SU-DHL-6 (cell line): ENCODE measurements at regions not wholly inside any gene's neighbourhood (a gene's known extent, or its start where the extent isn't known, plus 50 kb on each side); places are given as distances from the start of the nearest gene placed in this dataset.

ENCODE experiments used
- H2AFZ ChIP-seq: fragments of 200-600 bp; sonication (generic); 2 replicates; pipeline ENCODE4 v1.6.1; 2014; ENCODE audit warnings: low read depth, mild to moderate bottlenecking, moderate library complexity, mixed read lengths, antibody characterized with exemption, low read length; ENCODE audit not compliant: severe bottlenecking
- H3F3A ChIP-seq: fragments of 200-600 bp; shearing (Covaris generic); 2 replicates; pipeline ENCODE4 v1.6.0; 2016; ENCODE audit warnings: antibody characterized with exemption, mild to moderate bottlenecking; ENCODE audit not compliant: insufficient read depth
- H3K27ac ChIP-seq: fragments of 200-600 bp; sonication (generic); 2 replicates; pipeline ENCODE4 v1.5.1; 2016; ENCODE audit warnings: low read depth, mild to moderate bottlenecking, low read length, moderate library complexity, mixed read lengths
- H3K27me3 ChIP-seq: fragments of 200-600 bp; sonication (generic), shearing (Covaris generic); 2 replicates; pipeline ENCODE4 v1.6.0; 2014; ENCODE audit warnings: mild to moderate bottlenecking, low read length
- H3K36me3 ChIP-seq: fragments of 200-600 bp; sonication (generic); 2 replicates; pipeline ENCODE4 v1.6.1; 2014; ENCODE audit warnings: mild to moderate bottlenecking, low read length, mixed read lengths
- H3K4me2 ChIP-seq: fragments of 300-600, 200-600 bp; shearing (Covaris generic), sonication (generic); 2 replicates; pipeline ENCODE4 v1.6.0; 2014; ENCODE audit warnings: low read length, low read depth, mild to moderate bottlenecking; ENCODE audit not compliant: poor library complexity, severe bottlenecking
- H3K4me3 ChIP-seq: fragments of 200-600 bp; sonication (generic); 2 replicates; pipeline ENCODE4 v1.5.1; 2014; ENCODE audit warnings: antibody characterized with exemption, low read length, mild to moderate bottlenecking, mixed read lengths; ENCODE audit not compliant: insufficient read depth, poor library complexity, severe bottlenecking
- H3K79me2 ChIP-seq: fragments of 200-600 bp; sonication (generic); 2 replicates; pipeline ENCODE4 v1.6.1; 2014; ENCODE audit warnings: mild to moderate bottlenecking, low read length, moderate library complexity; ENCODE audit not compliant: insufficient read depth
- H3K9ac ChIP-seq: fragments of 200-600 bp; sonication (generic); 2 replicates; pipeline ENCODE4 v1.7.0; 2014; ENCODE audit warnings: mild to moderate bottlenecking, low read length
- H3K9me2 ChIP-seq: fragments of 200-600 bp; sonication (generic); replicated peaks from 2 replicates; pipeline ENCODE4 v1.6.1; 2014; ENCODE audit warnings: low read length; ENCODE audit not compliant: insufficient read depth
- H3K9me3 ChIP-seq: fragments of 200-600 bp; sonication (generic); 2 replicates; pipeline ENCODE4 v1.6.1; 2014; ENCODE audit warnings: low read length, mixed read lengths; ENCODE audit not compliant: insufficient read depth
- H4K20me1 ChIP-seq: fragments of 200-600 bp; sonication (generic); 2 replicates; pipeline ENCODE4 v1.6.1; 2014; ENCODE audit warnings: low read depth, mild to moderate bottlenecking, antibody characterized with exemption, low read length, moderate library complexity, mixed read lengths
- CTCF ChIP-seq: fragments of 200-600 bp; sonication (generic); IDR thresholded peaks from one replicate; pipeline ENCODE4 v1.5.1; 2017; ENCODE audit warnings: antibody characterized with exemption, mild to moderate bottlenecking, low read length, moderate library complexity; ENCODE audit not compliant: insufficient read depth, poor library complexity, severe bottlenecking
- EZH2phosphoT487 ChIP-seq: fragments of 200-600 bp; sonication (generic), shearing (Covaris generic); conservative IDR thresholded peaks from 2 replicates; pipeline ENCODE4 v1.6.1; 2018; ENCODE audit warnings: mild to moderate bottlenecking, antibody characterized with exemption, low read length, moderate library complexity, mixed read lengths

- Histone ChIP-seq H3K36me3 (0 out of 2 replicates have a peak, but pooled peaks cover 5% of the 10 kb centered on the region), H2AFZ (no peak overlapping the region), H3K27ac (no peak overlapping the region), H3K27me3 (no peaks in the 10 kb centered on the region), H3K9ac (no peak overlapping the region), H3K9me3 (peaks cover 5% of the 10 kb centered on the region; the same call in 1 of the 2 replicates), H3K9me2 (no peaks in the 10 kb centered on the region), H3K4me2 (no peak overlapping the region), H3K79me2 (no peaks in the 10 kb centered on the region), H3K4me3 (no peak overlapping the region), H4K20me1 (no peaks in the 10 kb centered on the region), H3F3A (no peaks in the 10 kb centered on the region)
- no peak for TF ChIP-seq EZH2phosphoT487
- no peak for TF ChIP-seq CTCF
Observed at GRCh38 chr7:130822642-130823041, 88.6 kb upstream of the KLF14 start.

DNA sequence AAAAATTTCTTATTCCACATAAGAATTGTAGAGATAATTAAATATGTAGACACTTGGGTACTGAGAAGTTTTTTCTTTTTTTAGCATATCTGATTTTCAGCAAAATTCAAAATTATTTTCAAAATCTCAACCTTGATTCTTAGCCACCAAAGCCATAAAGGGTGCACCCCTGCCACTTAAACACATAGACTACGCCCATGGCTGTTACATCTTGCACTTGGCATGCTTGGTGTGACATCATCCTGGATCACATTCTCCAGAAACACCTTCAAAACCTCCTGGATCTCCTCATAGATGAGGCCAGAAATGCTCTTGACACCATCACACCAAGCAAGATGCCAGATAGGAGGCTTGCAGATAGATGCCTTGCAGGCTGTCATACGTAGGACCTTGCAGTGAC lies 89.1 kb upstream of the KLF14 start:
- Histone ChIP-seq H3K4me2 (no peak overlapping the region), H3K9ac (no peak overlapping the region), H2AFZ (no peak overlapping the region), H3F3A (no peaks in the 10 kb centered on the region), H3K9me2 (no peaks in the 10 kb centered on the region), H3K79me2 (no peaks in the 10 kb centered on the region), H3K4me3 (no peak overlapping the region), H3K27ac (no peak overlapping the region), H3K27me3 (no peaks in the 10 kb centered on the region), H3K9me3 (peaks cover 5% of the 10 kb centered on the region; the same call in 1 of the 2 replicates), H3K36me3 (0 out of 2 replicates have a peak, but pooled peaks cover 5% of the 10 kb centered on the region), H4K20me1 (no peaks in the 10 kb centered on the region)
- no peak for TF ChIP-seq CTCF
- no peak for TF ChIP-seq EZH2phosphoT487

- Histone ChIP-seq H3K4me3 (no peak overlapping the region), H4K20me1 (no peaks in the 10 kb centered on the region), H3K4me2 (no peak overlapping the region), H2AFZ (no peak overlapping the region), H3K9ac (no peak overlapping the region), H3K79me2 (no peaks in the 10 kb centered on the region), H3K27ac (no peak overlapping the region), H3F3A (no peaks in the 10 kb centered on the region), H3K36me3 (0 out of 2 replicates have a peak, but pooled peaks cover 5% of the 10 kb centered on the region), H3K27me3 (no peaks in the 10 kb centered on the region), H3K9me2 (no peaks in the 10 kb centered on the region), H3K9me3 (peaks cover 5% of the 10 kb centered on the region; the same call in 1 of the 2 replicates)
- TF ChIP-seq CTCF, result no peak
- TF ChIP-seq EZH2phosphoT487, result no peak
Observed at GRCh38 chr7:130825819-130826218, 91.8 kb upstream of the KLF14 start.
